Left cardiac atrium (tissue), 4 donors: ENCODE measurements at regions not wholly inside any gene's neighbourhood (a gene's known extent, or its start where the extent isn't known, plus 50 kb on each side); places are given as distances from the start of the nearest gene placed in this dataset.
"Not testable (repeated sequence)": the region's sequence is repeated elsewhere in the genome, so short reads cannot be mapped to it uniquely, and the experiment has no call there.

Experiments used
- ATAC-seq, 2 donors: fragments of 200-7000 bp; cut with Tn5 transposase; one replicate each; pipeline ENCODE4 v1.9.1; 2020; ENCODE audit warnings: mild to moderate bottlenecking in 2 of 2, moderate library complexity in 2 of 2
- DNase-seq: peaks from one replicate; pipeline ENCODE4 v3.0.0-alpha.2; 2020
- intact Hi-C, 2 donors: fragments of 100-400 bp; cut with DNase I; formaldehyde crosslinking; loops; one replicate each; pipeline versions ENCODE4 v1.14.1 to v1.15.1; 2022 to 2023
- donor health status: DM: no; HTN: yes; CAD: no.
- donor health status: DM: no; HTN: yes; CAD: no; lungs with severe emphysema.
- donor health status: DM: yes; HTN: yes; CAD: no.
- donor health status: Dilated cardiomyopathy.

DNA sequence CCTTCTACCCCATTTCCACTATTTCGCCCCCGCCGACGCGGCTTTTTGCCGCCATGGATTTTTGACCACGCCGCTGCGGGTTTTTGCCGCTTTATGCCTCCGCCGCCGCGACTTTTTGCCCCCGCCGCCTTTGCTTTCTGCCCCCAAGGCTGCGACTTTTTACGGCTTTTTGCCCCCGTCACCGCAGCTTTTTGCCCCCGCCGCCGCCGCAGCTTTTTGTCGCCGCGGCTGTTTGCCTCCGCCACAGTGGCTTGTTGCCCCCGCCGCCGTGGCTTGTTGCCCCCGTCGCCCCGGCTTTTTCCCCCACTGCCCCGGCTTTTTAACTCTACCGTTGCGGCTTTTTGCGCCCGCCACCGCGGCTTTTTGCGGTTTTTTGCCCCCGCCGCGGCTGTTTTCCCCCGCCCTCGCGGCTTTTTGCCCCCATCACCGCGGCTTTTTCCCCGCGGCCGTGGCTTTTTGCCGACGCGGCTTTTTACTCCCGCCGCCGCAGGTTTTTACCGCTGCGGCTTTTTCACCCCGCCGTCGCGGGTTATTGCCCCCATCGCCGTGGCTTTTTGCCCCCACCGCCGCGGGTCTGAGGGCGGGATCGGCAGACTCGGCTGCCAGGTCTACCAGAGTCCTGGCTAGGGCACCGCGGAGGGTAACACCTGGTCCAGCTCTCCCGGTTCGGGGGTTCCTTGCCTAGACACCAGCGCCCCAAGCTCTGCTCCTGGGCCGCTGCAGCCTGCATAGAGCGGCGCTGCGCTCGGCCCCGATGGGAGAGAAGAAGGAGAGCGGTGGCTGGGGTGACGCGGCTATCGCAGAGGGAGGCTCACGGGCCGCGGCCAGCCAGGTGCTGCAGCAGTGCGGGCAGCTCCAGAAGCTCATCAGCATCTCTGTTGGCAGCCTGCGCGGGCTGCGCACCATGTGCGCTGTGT lies 562.7 kb upstream of the WSB1 start:
- DNase-seq (peak; percentile 14), ATAC-seq (peak in 1 of 2 donors; percentile 29)
- intact Hi-C loops = no loop called here

DNA sequence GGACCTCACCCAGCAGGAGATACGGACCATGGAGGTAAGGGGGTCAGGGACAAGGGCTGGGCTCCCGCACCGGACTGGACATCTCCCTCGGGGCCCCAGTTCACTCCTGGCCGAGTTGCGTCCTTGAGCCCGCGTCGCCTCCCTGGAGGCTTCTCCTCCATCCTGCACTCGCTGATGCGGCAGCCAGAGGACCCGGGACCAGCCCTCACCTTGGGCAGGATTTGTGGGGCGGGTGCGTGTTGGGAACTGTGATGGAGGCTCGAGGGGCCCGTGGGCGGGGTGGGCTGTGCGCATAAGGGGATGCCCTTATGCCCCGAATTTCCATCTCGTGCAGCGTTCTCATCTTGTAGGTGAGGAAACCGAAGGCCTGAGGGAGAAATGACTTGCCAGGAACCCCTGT lies 562.0 kb upstream of the WSB1 start:
- ATAC-seq, intact Hi-C loops: not testable (repeated sequence)
- peak; percentile 18 for DNase-seq

DNA sequence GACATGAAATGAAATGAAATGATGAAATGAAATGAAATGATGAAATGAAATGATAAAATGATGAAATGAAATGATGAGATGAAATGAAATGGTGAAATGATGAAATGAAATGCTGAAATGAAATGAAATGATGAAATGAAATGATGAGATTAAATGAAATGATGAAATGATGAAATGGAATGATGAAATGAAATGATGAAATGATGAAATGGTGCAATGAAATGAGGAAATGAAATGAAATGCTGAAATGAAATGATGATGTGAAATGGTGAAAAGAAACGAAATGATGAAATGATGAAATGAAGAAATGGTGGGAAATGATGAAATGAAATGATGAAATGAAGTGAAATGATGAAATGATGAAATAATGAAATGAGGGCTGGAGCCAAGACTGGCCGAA lies 559.1 kb upstream of the WSB1 start:
- DNase-seq, intact Hi-C loops, ATAC-seq: not testable (repeated sequence)

- ATAC-seq, DNase-seq, intact Hi-C loops: not testable (repeated sequence)
These were observed 557.9 kb upstream of the WSB1 start for GRCh38 chr17:26735977-26736376.

DNA sequence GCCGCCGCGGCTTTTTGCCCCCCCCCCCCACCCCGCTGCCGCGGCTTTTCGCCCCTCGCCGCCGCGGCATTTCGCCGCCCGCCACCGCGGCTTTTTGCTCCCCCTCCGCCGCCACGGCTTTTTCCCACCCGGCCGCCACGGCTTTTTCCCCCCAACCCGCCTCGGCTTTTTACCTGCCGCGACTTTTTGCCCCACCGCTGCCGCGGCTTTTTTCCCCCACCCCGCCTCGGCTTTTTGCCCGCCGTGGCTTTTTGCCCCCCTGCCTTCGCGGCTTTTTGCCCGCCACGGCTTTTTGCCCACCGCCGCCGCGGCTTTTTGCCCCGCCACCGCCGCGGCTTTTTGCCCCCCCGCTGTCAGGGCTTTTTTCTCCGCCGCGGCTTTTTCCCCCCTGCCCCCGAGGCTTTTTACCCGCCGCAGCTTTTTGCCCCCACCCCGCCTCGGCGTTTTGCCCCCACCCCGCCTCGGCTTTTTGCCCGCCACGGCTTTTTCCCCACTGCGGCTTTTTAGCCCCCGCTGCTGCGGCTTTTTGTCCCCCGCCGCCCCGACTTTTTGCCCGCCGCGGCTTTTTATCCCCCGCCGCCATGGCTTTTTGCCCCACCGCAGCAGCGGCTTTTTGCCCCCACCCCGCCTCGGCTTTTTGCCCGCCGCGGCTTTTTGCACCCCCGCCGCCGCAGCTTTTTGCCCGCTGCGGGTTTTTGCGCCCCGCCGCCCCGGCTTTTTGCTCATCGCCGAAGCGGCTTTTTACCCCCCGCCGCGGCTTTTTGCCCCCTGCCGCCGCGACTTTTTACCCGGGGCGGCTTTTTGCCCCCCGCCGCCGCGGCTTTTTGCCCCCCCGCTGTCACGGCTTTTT lies 527.8 kb upstream of the WSB1 start:
- no peak for DNase-seq
- intact Hi-C loops = no loop called here
- no peak for ATAC-seq

DNA sequence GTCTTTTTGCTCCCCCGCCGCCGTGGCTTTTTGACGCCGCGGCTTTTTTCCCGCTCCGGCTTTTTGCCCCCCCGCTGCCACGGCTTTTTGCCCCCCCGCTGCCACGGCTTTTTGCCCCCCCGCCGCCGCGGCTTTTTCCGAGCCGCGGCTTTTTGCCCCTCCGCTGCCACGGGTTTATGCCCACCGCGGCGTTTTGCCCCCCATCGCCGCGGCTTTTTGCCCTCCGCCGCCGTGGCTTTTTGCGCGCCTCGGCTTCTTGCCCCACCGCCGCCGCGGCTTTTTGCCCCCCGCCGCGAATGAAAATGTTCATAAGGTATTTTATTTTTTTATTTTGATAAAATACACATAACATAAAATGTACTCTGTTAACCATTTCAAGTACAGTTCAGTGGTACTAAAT lies 527.2 kb upstream of the WSB1 start:
- no peak for DNase-seq
- intact Hi-C loops = no loop called here
- no peak for ATAC-seq

- intact Hi-C loops = no loop called here
- no peak for ATAC-seq
- no peak for DNase-seq
These were observed 520.4 kb upstream of the WSB1 start for GRCh38 chr17:26773189-26774188.

- intact Hi-C loops = no loop called here
- DNase-seq (no peak), ATAC-seq (no peak)
These were observed 519.4 kb upstream of the WSB1 start for GRCh38 chr17:26774291-26775218.

DNA sequence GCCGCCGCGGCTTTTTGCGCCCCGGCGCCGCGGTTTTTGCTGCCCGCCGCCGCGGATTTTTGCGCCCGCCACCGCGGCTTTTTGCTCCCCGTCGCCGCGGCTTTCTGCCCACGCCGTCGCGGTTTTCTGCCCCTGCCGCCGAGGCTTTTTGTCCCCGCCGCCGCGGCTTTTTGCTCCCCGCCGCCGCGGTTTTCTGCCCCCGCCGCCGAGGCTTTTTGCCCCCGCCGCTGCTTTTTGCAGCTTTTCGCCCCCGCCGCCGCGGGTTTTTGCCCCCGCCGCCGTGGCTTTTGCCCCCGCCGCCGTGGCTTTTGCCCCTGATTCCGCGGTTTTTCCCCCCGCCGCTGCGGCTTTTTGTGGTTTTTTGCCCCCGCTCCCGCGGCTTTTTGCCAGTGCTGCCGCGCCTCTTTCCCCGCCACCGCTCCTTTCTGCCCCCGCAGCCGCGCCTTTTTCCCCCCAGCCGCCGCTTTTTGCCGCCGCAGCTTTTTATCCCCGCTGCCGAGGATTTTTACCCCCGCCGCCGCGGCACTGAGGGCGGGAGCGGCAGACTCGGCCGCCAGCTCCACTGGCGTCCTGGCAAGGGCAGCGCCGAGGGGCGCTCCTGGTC lies 518.6 kb upstream of the WSB1 start:
- ATAC-seq = no peak

GRCh38 chr17:26780187-26780814 lies 513.6 kb upstream of the WSB1 start:
- intact Hi-C loops, ATAC-seq, DNase-seq: not testable (repeated sequence)

More for the DNA sequence above, 518.6 kb upstream of the WSB1 start:
- intact Hi-C loops = no loop called here
- no peak for DNase-seq

GRCh38 chr17:26782153-26782552 lies 511.8 kb upstream of the WSB1 start:
- DNase-seq (no peak), ATAC-seq (no peak)
- intact Hi-C loops = no loop called here

DNA sequence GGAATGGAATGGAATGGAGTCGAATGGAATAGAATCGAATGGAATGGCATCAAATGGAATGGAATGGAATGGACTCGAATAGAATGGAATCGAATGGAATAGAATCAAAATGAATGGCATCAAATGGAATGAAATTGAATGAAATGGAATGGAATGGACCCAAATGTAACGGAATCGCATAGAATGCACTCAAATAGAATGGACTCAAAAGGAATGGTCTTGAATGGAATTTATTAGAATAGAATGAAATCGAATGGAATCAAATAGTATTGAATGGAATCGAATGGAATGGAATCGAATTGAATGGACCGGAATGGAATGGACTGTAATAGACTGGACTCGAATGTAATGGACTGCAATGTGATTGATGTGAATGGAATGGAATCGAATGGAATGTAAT lies 501.4 kb upstream of the WSB1 start:
- intact Hi-C loops = no loop called here
- ATAC-seq = no peak
- no peak for DNase-seq

DNA sequence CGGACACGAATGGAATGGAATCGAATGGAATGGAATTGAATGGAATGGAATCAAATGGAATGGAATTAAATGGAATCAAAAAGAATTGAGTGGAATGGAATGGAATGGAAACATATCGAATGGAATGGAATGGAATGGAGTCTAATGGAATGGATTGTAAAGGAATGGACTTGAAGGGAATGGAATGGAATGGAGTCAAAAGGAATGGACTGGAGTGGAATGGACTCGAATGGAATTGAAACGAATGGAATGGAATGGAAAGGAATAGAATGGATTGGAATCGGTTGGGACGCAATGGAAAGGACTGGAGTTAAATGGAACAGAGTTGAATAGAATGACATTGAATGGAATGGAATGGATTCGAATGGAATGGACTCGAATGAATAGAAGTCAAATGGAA lies 486.9 kb upstream of the WSB1 start:
- DNase-seq (no peak), ATAC-seq (no peak)
- intact Hi-C loops = no loop called here

GRCh38 chr17:26809033-26809432 lies 484.9 kb upstream of the WSB1 start:
- DNase-seq (no peak), ATAC-seq (no peak)
- intact Hi-C loops = no loop called here

DNA sequence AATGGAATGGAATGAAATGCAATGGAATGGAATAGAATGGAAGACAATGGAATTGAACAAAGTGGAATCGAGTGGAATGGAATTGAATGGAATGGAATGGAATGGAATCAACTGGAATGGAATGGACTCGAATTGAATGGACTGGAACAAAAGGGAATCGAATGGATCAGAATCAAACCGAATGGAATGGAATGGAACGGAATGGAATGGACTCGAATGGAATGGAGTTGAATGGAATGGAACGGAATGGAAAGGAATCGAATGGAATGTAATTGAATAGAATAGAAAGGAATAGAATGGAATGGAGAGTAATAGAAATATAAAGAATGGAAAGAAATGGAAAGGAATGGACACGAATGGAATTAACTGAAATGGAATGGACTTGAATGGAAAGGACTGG lies 475.2 kb upstream of the WSB1 start:
- ATAC-seq = no peak
- DNase-seq = no peak
- intact Hi-C loops = no loop called here
